Left ventricle myocardium inferior (tissue), 1 donor: ENCODE measurements at regions not wholly inside any gene's neighbourhood (a gene's known extent, or its start where the extent isn't known, plus 50 kb on each side); places are given as distances from the start of the nearest gene placed in this dataset.

Source experiments
- DNase-seq: peaks from one replicate; pipeline ENCODE4 v3.0.0-alpha.2; 2020
- H3K27ac ChIP-seq: fragments of 200-600 bp; replicated peaks from 2 replicates; pipeline ENCODE4 v1.8.0; 2021
- H3K27me3 ChIP-seq: fragments of 200-600 bp; 2 replicates; pipeline ENCODE4 v1.8.0; 2021; ENCODE audit warnings: low read depth
- H3K36me3 ChIP-seq: fragments of 200-600 bp; 2 replicates; pipeline ENCODE4 v1.8.0; 2021
- H3K4me1 ChIP-seq: fragments of 200-600 bp; 2 replicates; pipeline ENCODE4 v1.8.0; 2021
- H3K4me3 ChIP-seq: fragments of 200-600 bp; 2 replicates; pipeline ENCODE4 v1.8.0; 2021; ENCODE audit warnings: mild to moderate bottlenecking, moderate library complexity
- H3K9me3 ChIP-seq: fragments of 200-600 bp; replicated peaks from 2 replicates; pipeline ENCODE4 v1.8.0; 2021
- intact Hi-C: fragments of 100-400 bp; cut with micrococcal nuclease; formaldehyde crosslinking; loops from one replicate; pipeline ENCODE4 v1.11.0; 2022
- TF ChIP-seq, protein P1 (sequence below): fragments of 200-600 bp; IDR thresholded peaks from 2 replicates; pipeline ENCODE4 v1.8.0; 2021; ENCODE audit warnings: antibody characterized with exemption, mild to moderate bottlenecking, borderline replicate concordance
- donor health status: DM: no; HTN: yes; CAD: no; lungs with severe emphysema.

DNA sequence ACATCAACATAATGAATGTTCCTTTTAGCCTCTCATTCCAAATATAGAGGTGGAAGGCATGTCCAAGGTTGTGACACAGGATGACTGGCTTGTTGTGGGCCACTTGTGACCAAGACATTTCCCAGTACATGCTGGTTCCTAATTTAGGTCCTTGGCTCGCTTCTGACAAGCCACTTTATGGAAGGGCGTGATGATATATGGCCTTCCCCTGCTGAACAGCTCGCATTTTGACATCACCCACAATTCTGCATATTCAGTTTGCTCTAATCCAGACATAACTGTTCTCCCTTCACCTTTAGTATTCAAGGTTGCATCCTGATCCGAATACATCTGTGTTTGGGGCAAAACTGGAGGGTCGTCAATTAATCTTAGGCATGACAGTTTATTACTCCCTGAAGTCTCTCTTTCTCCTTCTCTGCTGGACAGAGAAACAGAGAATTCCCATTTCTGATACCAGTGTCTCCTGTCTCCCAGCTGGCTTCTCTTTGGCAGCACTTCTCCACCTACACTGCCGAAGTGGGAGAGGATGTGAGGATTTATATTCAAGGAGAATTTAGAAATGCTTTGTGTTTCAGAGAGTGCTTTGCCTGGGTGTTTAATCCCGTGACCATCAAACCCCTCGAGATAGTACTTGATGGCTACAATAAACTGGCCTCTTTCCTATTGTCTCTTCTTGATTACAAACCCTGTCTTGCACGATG is 815.5 kb upstream of the RBFOX1 start:
- no peak overlapping the region for H3K27ac ChIP-seq
- H3K4me1 ChIP-seq, result no peaks in the 10 kb centered on the region
- TF ChIP-seq, protein P1, sequence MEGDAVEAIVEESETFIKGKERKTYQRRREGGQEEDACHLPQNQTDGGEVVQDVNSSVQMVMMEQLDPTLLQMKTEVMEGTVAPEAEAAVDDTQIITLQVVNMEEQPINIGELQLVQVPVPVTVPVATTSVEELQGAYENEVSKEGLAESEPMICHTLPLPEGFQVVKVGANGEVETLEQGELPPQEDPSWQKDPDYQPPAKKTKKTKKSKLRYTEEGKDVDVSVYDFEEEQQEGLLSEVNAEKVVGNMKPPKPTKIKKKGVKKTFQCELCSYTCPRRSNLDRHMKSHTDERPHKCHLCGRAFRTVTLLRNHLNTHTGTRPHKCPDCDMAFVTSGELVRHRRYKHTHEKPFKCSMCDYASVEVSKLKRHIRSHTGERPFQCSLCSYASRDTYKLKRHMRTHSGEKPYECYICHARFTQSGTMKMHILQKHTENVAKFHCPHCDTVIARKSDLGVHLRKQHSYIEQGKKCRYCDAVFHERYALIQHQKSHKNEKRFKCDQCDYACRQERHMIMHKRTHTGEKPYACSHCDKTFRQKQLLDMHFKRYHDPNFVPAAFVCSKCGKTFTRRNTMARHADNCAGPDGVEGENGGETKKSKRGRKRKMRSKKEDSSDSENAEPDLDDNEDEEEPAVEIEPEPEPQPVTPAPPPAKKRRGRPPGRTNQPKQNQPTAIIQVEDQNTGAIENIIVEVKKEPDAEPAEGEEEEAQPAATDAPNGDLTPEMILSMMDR, result no peak
- intact Hi-C loops, result no loop called here
- no peak for DNase-seq
- H3K4me3 ChIP-seq, result no peak overlapping the region
- peaks cover 8% of the 10 kb centered on the region for H3K27me3 ChIP-seq
- H3K36me3 ChIP-seq, result no peaks in the 10 kb centered on the region
- H3K9me3 ChIP-seq, result peaks cover 7% of the 10 kb centered on the region

DNA sequence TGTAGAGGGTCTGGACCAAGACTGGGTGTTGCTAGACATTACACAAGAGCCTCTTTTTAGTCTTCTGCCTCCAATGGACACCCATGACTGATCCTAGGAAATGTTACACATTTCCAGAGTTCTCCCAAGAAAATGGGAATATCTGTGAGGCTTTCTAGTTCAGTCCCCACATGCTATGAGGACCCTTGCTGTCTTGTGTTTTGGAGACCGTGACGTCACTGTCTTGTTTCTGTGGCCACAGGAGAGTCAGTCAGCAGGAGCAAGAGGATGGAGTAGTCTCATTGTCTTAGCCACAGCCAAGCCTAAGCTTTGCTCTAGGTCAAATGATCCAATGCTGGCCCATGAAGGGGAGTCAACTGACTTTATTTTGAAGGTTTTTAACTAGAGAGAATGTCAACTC is 820.1 kb upstream of the RBFOX1 start:
- Histone ChIP-seq H3K27ac (no peak overlapping the region), H3K36me3 (no peaks in the 10 kb centered on the region), H3K4me3 (no peak overlapping the region), H3K4me1 (no peaks in the 10 kb centered on the region), H3K9me3 (peaks cover 8% of the 10 kb centered on the region), H3K27me3 (no peaks in the 10 kb centered on the region)
- DNase-seq, result no peak
- TF ChIP-seq, protein P1, result no peak
- intact Hi-C loops, result no loop called here

DNA sequence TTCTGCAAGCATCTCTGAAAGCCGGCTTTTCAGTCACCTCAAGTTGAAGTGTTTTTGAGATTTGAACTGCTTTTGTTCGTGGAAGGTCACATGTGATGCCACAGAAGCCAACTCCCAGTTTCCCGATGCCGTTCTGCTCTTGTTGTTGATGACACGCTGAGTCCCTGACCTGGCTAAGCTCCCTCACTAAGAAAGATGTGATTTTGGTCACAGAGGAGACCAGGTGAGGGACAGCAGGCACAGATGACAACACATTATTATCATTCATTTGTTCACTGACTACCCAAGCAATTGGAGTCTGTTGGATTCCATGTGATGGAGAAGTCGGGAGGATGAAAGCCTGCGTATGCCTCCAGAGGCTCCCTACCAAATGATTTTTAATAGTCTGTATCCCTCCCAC is 822.4 kb upstream of the RBFOX1 start:
- H3K9me3 ChIP-seq, result peaks cover 8% of the 10 kb centered on the region
- no peaks in the 10 kb centered on the region for H3K36me3 ChIP-seq
- TF ChIP-seq, protein P1, result no peak
- no peak for DNase-seq
- H3K4me1 ChIP-seq, result no peaks in the 10 kb centered on the region
- intact Hi-C loops, result no loop called here
- no peak overlapping the region for H3K27ac ChIP-seq
- H3K27me3 ChIP-seq, result no peaks in the 10 kb centered on the region
- no peak overlapping the region for H3K4me3 ChIP-seq

DNA sequence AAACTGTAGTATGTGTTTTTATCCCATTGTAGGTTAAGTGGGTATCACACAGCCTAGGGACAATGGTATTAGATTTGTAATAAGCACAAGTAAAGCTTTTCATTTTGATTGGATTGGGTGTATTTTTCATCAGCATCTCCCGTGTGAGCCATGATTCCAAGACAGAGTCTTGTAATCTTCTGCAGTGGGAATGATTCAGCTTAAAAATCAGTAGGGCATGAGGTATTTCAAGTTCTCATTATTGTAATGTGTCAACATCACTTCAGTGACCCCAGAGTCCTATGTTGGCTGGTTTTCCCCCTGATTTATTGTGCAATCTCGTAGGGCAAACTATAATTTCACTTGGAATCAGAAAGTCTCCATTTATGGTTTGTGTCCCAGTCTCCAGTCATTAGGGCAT is 833.2 kb upstream of the RBFOX1 start:
- H3K36me3 ChIP-seq, result no peaks in the 10 kb centered on the region
- H3K4me1 ChIP-seq, result no peaks in the 10 kb centered on the region
- no peak overlapping the region for H3K27ac ChIP-seq
- no peak overlapping the region for H3K4me3 ChIP-seq
- no peak for DNase-seq
- TF ChIP-seq, protein P1, result no peak
- intact Hi-C loops, result no loop called here
- no peaks in the 10 kb centered on the region for H3K27me3 ChIP-seq
- H3K9me3 ChIP-seq, result peaks cover 14% of the 10 kb centered on the region

DNA sequence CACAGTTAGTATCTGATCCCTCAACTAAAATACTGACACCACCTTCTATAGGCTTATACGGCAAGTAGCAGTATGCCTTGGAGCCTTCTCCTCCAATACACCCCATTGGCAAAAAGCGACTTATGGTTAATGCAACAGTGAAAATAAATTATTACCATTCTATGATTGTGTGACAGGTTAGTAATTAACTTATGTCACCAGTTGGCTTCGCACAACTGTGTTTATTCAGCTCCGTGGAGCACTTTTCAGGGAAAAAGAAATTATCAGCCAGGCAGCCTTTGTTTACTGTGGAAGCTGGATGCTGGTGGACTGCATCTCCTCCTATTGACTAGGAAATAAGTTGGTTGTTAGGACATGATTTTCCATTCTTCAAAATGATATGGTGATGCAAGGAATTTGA is 833.8 kb upstream of the RBFOX1 start:
- intact Hi-C loops, result no loop called here
- no peaks in the 10 kb centered on the region for H3K27me3 ChIP-seq
- H3K4me3 ChIP-seq, result no peak overlapping the region
- no peak overlapping the region for H3K27ac ChIP-seq
- peaks cover 11% of the 10 kb centered on the region for H3K9me3 ChIP-seq
- H3K4me1 ChIP-seq, result no peaks in the 10 kb centered on the region
- DNase-seq, result no peak
- no peaks in the 10 kb centered on the region for H3K36me3 ChIP-seq
- TF ChIP-seq, protein P1, result no peak

DNA sequence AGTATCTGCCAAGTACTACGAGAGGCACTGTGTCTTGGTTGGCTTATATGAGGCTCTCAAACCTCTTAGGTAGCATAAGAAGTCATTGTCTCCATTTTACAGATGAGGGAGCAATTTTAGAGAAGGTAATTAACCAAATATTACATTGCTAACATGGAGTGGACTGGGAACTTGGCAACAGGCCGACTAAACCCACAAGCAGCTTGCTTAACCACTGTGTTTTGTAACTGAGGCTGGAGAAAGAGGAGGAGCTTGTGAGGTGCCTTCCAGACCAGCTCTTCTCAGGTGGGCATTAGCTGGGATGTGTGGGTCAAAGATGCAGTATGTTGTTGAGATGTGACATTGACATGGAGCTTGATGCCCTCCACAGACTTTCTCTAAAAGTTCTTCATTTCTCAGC is 835.6 kb upstream of the RBFOX1 start:
- TF ChIP-seq, protein P1, result no peak
- intact Hi-C loops, result no loop called here
- Histone ChIP-seq H3K36me3 (no peaks in the 10 kb centered on the region), H3K27ac (no peak overlapping the region), H3K9me3 (peaks cover under 1% of the 10 kb centered on the region), H3K27me3 (no peaks in the 10 kb centered on the region), H3K4me3 (no peak overlapping the region), H3K4me1 (no peaks in the 10 kb centered on the region)
- DNase-seq, result no peak
